ENCODE measurements at regions not wholly inside any gene's neighbourhood (a gene's known extent, or its start where the extent isn't known, plus 50 kb on each side); places are given as distances from the start of the nearest gene placed in this dataset.

DNA sequence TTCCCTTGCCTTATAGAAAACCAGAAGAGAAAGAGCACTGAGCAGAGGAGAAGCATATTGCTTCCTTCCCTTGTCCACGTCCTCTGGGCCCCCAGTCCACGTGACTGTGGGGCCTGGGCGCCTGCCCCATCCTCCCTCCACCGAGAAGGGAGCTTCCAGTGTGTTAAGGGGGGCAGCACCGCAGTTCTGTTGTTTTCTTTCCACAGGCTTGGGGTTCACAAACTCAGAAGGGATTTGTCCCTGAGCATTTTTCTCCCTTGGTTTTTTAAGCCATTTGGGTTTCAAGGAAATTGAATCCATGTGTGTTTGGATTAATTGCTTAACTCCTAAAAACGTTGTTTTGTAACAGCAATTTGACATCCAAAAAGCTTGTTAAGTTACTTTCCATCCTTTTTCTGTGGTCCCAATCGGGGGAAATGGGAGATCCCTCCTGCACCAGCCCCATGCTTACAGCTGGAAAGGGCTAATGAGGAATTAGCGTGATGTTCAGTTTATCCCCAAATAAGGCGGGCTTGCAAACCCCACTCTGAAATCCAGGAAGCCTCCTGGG lies 347.5 kb upstream of the TNRC6C start:
- TF ChIP-seq ZNF263 (CRISPR knock-in tag; IDR thresholded peaks at IDR 0.05; ENCODE audit: low read depth) = no peak
- TF ChIP-seq, protein P1, sequence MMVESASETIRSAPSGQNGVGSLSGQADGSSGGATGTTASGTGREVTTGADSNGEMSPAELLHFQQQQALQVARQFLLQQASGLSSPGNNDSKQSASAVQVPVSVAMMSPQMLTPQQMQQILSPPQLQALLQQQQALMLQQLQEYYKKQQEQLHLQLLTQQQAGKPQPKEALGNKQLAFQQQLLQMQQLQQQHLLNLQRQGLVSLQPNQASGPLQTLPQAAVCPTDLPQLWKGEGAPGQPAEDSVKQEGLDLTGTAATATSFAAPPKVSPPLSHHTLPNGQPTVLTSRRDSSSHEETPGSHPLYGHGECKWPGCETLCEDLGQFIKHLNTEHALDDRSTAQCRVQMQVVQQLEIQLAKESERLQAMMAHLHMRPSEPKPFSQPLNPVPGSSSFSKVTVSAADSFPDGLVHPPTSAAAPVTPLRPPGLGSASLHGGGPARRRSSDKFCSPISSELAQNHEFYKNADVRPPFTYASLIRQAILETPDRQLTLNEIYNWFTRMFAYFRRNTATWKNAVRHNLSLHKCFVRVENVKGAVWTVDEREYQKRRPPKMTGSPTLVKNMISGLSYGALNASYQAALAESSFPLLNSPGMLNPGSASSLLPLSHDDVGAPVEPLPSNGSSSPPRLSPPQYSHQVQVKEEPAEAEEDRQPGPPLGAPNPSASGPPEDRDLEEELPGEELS (CRISPR knock-in tag; IDR thresholded peaks at IDR 0.05) = no peak
- TF ChIP-seq JUN (CRISPR knock-in tag; IDR thresholded peaks at IDR 0.05) = no peak
- TF ChIP-seq, protein P2, sequence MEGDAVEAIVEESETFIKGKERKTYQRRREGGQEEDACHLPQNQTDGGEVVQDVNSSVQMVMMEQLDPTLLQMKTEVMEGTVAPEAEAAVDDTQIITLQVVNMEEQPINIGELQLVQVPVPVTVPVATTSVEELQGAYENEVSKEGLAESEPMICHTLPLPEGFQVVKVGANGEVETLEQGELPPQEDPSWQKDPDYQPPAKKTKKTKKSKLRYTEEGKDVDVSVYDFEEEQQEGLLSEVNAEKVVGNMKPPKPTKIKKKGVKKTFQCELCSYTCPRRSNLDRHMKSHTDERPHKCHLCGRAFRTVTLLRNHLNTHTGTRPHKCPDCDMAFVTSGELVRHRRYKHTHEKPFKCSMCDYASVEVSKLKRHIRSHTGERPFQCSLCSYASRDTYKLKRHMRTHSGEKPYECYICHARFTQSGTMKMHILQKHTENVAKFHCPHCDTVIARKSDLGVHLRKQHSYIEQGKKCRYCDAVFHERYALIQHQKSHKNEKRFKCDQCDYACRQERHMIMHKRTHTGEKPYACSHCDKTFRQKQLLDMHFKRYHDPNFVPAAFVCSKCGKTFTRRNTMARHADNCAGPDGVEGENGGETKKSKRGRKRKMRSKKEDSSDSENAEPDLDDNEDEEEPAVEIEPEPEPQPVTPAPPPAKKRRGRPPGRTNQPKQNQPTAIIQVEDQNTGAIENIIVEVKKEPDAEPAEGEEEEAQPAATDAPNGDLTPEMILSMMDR (IDR thresholded peaks at IDR 0.05) = no peak

Measured in WTC11 (cell line).